Adrenal gland (tissue), 9 donors: ENCODE measurements at regions not wholly inside any gene's neighbourhood (a gene's known extent, or its start where the extent isn't known, plus 50 kb on each side); places are given as distances from the start of the nearest gene placed in this dataset.

Source experiments
- DNase-seq, 7 donors: peaks; one replicate each; pipeline ENCODE4 v3.0.0-alpha.2; 2019 to 2020
- H3K27ac ChIP-seq, 5 donors: fragments of 200-600 bp; sonication (generic) in 4 of 5; 1 replicate in 3 of 5; 2 replicates in 2 of 5; pipeline versions ENCODE4 v1.5.1 to v1.8.0; 2016 to 2020; ENCODE audit warnings: mild to moderate bottlenecking in 1 of 5
- H3K27me3 ChIP-seq: fragments of 200-600 bp; 2 replicates; pipeline ENCODE4 v1.8.0; 2021
- H3K36me3 ChIP-seq, 2 donors: fragments of 200-600 bp; replicated peaks in 1 of 2; 1 replicate in 1 of 2; 2 replicates in 1 of 2; pipeline versions ENCODE4 v1.5.1 to v1.8.0; 2018 to 2022
- H3K4me1 ChIP-seq, 2 donors: fragments of 200-600 bp; replicated peaks in 1 of 2; 1 replicate in 1 of 2; 2 replicates in 1 of 2; pipeline versions ENCODE4 v1.5.1 to v1.8.0; 2018 to 2021
- H3K4me3 ChIP-seq, 4 donors: fragments of 200-600 bp; sonication (generic) in 3 of 4; one replicate each; pipeline ENCODE4 v1.5.1; 2016 to 2018
- H3K9me3 ChIP-seq, 3 donors: fragments of 200-600 bp; sonication (generic) in 1 of 3; replicated peaks in 1 of 3; 1 replicate in 2 of 3; 2 replicates in 1 of 3; pipeline versions ENCODE4 v1.5.1 to v1.8.0; 2016 to 2021
- POLR2A ChIP-seq, 2 donors: fragments of 450-650 bp; IDR thresholded peaks; one replicate each; pipeline ENCODE4 v1.6.1; 2017; ENCODE audit warnings: antibody characterized with exemption in 2 of 2, mild to moderate bottlenecking in 2 of 2, moderate library complexity in 1 of 2
- WGBS, 4 donors: extraction: QIAGEN DNeasy Blood & Tissue Kit in 2 of 4; methylation state at CpG; one replicate each; pipeline versions ENCODE4 v1.1.5 to v1.1.7; 2013 to 2017; 5-methylcytosine and 5-hydroxymethylcytosine counted together
- intact Hi-C, 2 donors: fragments of 100-400 bp; cut with DNase I; formaldehyde crosslinking; loops; one replicate each; pipeline versions ENCODE4 v1.14.1 to v1.15.0; 2022 to 2023
- TF ChIP-seq, protein P1 (sequence below), 6 experiments: fragments of 450-650 bp in 4 of 6; fragments of 200-600 bp in 2 of 6; sonication (generic) in 1 of 6; IDR thresholded peaks; 1 replicate in 5 of 6; 2 replicates in 1 of 6; pipeline versions ENCODE4 v1.5.1 to v1.8.0; 2016 to 2021; ENCODE audit warnings: antibody characterized with exemption in 6 of 6, mild to moderate bottlenecking in 2 of 6, moderate library complexity in 1 of 6
- donor health status: healthy with polysubstance abuse.
- donor health status: Bipolar disorder and iron deficiency.
- donor health status: DM: yes; HTN: yes; CAD: no.
- donor health status: DM: no; HTN: no; CAD: no.
- donor health status: DM: no; HTN: no; CAD: no.

DNA sequence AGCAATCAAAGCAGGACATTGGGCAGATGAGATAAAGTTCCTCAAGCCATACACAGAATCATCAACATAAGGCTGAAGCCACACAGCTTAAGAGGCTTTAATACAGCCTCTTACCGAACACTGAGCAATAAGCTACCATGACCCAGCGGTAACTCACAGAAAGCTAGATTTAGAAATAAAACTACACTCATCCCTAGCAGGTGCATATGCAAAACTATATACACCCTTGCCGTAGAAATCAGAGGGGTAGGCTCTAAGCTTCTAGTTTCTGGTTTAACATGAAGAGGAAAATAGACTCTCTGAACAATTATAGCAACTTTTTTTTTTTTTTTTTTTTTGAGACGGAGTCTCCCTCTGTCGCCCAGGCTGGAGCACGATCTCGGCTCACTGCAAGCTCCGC, 428.8 kb upstream of the FIGN start:
- no peak overlapping the region for H3K27ac ChIP-seq
- intact Hi-C loops, result no loop called here
- 90 to 91% (median 91%) methylated on average over 7 to 8 of the region's 8 CpGs for WGBS, 4 donors

DNA sequence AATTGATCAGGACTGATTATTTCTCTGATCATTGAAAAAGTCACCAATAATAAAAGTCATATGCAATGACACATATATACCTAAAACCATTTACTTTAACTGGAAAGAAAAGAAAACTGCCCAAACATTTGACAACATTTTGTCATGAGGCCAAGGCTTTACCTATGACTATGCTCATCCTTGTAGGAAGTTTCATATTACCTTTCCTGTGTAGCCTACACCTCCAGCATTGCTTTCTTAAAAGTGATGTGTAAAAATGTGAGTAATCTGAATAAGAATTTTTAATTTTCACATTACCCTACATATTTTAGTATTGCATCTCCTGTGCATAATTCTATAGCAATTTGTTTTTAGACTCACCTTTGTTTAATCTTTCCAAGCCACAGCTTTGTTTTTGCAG, 419.8 kb upstream of the FIGN start:
- no peak overlapping the region for H3K27ac ChIP-seq
- peaks cover 0 to 6% (median 4%) of the 10 kb centered on the region in 3 donors for H3K9me3 ChIP-seq
- H3K27me3 ChIP-seq, result no peaks in the 10 kb centered on the region
- no peaks in the 10 kb centered on the region for H3K36me3 ChIP-seq
- H3K4me1 ChIP-seq, result no peaks in the 10 kb centered on the region
- no peak overlapping the region for H3K4me3 ChIP-seq
- TF ChIP-seq, protein P1, sequence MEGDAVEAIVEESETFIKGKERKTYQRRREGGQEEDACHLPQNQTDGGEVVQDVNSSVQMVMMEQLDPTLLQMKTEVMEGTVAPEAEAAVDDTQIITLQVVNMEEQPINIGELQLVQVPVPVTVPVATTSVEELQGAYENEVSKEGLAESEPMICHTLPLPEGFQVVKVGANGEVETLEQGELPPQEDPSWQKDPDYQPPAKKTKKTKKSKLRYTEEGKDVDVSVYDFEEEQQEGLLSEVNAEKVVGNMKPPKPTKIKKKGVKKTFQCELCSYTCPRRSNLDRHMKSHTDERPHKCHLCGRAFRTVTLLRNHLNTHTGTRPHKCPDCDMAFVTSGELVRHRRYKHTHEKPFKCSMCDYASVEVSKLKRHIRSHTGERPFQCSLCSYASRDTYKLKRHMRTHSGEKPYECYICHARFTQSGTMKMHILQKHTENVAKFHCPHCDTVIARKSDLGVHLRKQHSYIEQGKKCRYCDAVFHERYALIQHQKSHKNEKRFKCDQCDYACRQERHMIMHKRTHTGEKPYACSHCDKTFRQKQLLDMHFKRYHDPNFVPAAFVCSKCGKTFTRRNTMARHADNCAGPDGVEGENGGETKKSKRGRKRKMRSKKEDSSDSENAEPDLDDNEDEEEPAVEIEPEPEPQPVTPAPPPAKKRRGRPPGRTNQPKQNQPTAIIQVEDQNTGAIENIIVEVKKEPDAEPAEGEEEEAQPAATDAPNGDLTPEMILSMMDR (IDR thresholded peaks at IDR 0.05), result no peak
- no peak for TF ChIP-seq POLR2A (IDR thresholded peaks at IDR 0.05)
- intact Hi-C loops, result no loop called here
- DNase-seq, result no peak

More for the DNA sequence above, 428.8 kb upstream of the FIGN start:
- Histone ChIP-seq H3K9me3 (peaks cover 0 to 6% (median 4%) of the 10 kb centered on the region in 3 donors), H3K27me3 (no peaks in the 10 kb centered on the region), H3K36me3 (no peaks in the 10 kb centered on the region), H3K4me3 (no peak overlapping the region), H3K4me1 (no peaks in the 10 kb centered on the region)
- no peak for DNase-seq
- no peak for TF ChIP-seq POLR2A (IDR thresholded peaks at IDR 0.05)
- TF ChIP-seq, protein P1 (IDR thresholded peaks at IDR 0.05), result no peak

DNA sequence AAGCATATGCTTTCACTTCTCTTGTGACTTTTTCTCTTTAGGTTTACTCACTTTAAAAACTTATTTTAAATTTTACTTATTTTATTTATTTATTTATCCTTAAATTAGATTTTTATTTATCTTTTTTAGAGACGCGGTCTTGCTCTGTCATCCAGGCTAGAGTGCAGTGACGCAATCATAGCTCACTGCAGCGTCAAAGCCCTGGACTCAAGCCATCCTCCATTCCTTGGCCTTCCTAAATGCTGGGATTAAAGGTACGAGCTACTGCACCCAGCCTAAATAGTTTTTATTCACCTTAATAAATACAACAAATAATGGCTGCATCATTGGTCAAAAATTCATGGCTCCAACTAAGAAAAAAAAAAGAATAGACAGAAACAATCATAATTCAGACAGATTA, 415.7 kb upstream of the FIGN start:
- TF ChIP-seq, protein P1 (IDR thresholded peaks at IDR 0.05), result no peak
- no peak for TF ChIP-seq POLR2A (IDR thresholded peaks at IDR 0.05)
- H3K36me3 ChIP-seq, result no peaks in the 10 kb centered on the region
- H3K27ac ChIP-seq, result no peak overlapping the region
- WGBS, 4 donors, result 44 to 63% (median 56%) methylated on average over 5 of the region's 5 CpGs
- H3K27me3 ChIP-seq, result no peaks in the 10 kb centered on the region
- DNase-seq, result no peak
- no peaks in the 10 kb centered on the region for H3K4me1 ChIP-seq
- H3K9me3 ChIP-seq, result no peaks in the 10 kb centered on the region
- no peak overlapping the region for H3K4me3 ChIP-seq
- intact Hi-C loops, result no loop called here

DNA sequence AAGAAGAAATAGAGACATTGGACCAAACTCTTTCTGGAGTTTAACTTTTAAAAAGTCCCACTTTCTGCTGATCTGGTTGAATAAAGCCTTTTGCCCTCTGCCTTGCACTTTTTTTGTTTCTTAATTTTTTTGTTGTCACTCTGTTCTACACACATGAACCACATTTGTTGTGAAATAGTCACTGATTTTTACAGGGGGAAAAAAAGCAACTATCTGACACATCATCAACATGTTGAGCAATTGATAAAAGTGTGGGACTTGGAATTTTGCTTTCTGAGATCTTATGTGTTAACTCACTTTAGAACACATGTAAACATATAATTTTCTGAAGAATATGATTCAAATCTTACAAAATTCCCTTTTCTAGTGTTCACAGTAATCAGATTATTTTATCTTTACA, 414.8 kb upstream of the FIGN start:
- Histone ChIP-seq H3K36me3 (no peaks in the 10 kb centered on the region), H3K27ac (no peak overlapping the region), H3K4me3 (no peak overlapping the region), H3K27me3 (no peaks in the 10 kb centered on the region), H3K9me3 (no peaks in the 10 kb centered on the region), H3K4me1 (no peaks in the 10 kb centered on the region)
- TF ChIP-seq POLR2A (IDR thresholded peaks at IDR 0.05), result no peak
- TF ChIP-seq, protein P1 (IDR thresholded peaks at IDR 0.05), result no peak
- DNase-seq, result no peak
- intact Hi-C loops, result no loop called here
